Fibroblast of skin of left quadriceps (primary cell): ENCODE measurements at regions not wholly inside any gene's neighbourhood (a gene's known extent, or its start where the extent isn't known, plus 50 kb on each side); places are given as distances from the start of the nearest gene placed in this dataset.
"Not testable (repeated sequence)": the region's sequence is repeated elsewhere in the genome, so short reads cannot be mapped to it uniquely, and the experiment has no call there.

Experiments used
- DNase-seq, 2 experiments: peaks; one replicate each; pipeline ENCODE4 v3.0.0-alpha.2; 2013; ENCODE audit warnings: low read depth in 2 of 2

GRCh38 chr15:81939604-81940440 is 106.0 kb downstream of the MEX3B start:
- peak in 1 of 2 experiments; percentile 26 for DNase-seq

- no peak for DNase-seq
These were observed 108.6 kb downstream of the MEX3B start for GRCh38 chr15:81937189-81937588.

GRCh38 chr15:81930582-81931369 is 115.0 kb downstream of the MEX3B start:
- no peak for DNase-seq

- no peak for DNase-seq
These were observed 116.3 kb downstream of the MEX3B start for GRCh38 chr15:81929557-81929956.

- no peak for DNase-seq
These were observed 118.8 kb downstream of the MEX3B start for GRCh38 chr15:81926981-81927380.

GRCh38 chr15:81924729-81925128 is 121.1 kb downstream of the MEX3B start:
- no peak for DNase-seq

GRCh38 chr15:81923561-81924350 is 122.1 kb downstream of the MEX3B start:
- no peak for DNase-seq

- DNase-seq, result no peak
These were observed 123.7 kb downstream of the MEX3B start for GRCh38 chr15:81922143-81922542.

GRCh38 chr15:81921163-81921562 is 124.7 kb downstream of the MEX3B start:
- no peak for DNase-seq

DNA sequence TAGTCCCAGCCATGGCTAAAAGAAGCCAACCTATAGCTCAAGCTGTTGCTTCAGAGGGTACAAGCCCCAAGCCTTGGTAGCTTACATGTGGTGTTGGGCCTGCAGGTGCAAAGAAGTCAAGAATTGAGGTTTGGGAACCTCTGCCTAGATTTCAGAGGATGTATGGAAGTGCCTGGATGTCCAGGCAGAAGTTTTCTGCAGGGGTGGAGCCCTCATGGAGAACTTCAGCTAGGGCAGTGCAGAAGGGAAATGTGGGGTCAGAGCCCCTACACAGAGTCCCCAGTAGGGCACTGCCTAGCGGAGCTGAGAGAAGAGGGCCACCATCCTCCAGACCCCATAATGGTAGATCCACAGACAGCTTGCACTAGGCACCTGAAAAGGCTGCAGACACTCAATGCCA is 127.1 kb downstream of the MEX3B start:
- not testable (repeated sequence) for DNase-seq

GRCh38 chr15:81916451-81916850 is 129.4 kb downstream of the MEX3B start:
- no peak for DNase-seq

- DNase-seq, result no peak
These were observed 129.8 kb downstream of the MEX3B start for GRCh38 chr15:81915990-81916389.

- DNase-seq, result no peak
These were observed 131.0 kb downstream of the MEX3B start for GRCh38 chr15:81914734-81915256.

- no peak for DNase-seq
These were observed 131.5 kb downstream of the MEX3B start for GRCh38 chr15:81914333-81914732.

GRCh38 chr15:81911022-81911971 is 134.5 kb downstream of the MEX3B start:
- DNase-seq, result no peak

GRCh38 chr15:81910355-81911021 is 135.3 kb downstream of the MEX3B start:
- DNase-seq, result no peak

- DNase-seq, result no peak
These were observed 136.8 kb downstream of the MEX3B start for GRCh38 chr15:81909011-81909358.

DNA sequence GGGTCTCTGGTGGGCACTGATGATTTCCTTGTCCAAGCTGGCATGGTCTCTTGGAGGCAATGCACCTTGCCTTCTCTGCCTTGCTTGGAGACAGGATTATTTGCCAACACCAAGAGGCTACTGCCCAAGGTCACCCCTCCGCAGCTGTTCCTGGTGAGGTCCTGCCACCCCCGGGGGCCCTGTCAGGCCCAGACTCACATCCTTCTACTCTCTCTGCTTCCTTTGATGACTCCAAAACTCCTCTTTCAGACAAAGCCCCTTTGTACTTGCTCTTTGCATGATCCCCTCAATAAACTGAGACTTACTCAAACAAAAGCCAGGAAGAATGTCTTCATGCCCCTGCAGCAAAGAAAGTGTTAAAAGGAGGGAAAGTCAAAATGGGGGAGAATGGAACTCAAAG is 137.7 kb downstream of the MEX3B start:
- no peak for DNase-seq

DNA sequence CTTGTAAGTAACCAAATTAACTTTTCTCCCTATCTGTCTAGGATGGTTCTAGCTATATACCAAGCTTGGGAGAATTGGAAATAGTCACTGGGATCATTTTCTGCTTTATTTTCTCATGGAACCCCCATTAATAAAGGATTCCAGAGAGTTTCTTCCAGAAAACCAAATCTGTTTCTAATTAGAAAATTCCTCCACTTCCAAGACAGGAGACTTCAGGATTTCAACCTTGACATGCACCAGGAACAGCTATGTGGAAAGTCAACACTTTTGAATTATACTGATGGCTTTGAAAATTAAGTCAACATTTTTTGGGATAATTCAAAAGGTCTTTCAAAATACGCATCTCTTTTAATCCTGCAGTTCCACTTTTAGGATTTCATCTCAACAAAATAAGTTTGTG is 138.3 kb downstream of the MEX3B start:
- peak in 1 of 2 experiments; percentile 47 for DNase-seq

DNA sequence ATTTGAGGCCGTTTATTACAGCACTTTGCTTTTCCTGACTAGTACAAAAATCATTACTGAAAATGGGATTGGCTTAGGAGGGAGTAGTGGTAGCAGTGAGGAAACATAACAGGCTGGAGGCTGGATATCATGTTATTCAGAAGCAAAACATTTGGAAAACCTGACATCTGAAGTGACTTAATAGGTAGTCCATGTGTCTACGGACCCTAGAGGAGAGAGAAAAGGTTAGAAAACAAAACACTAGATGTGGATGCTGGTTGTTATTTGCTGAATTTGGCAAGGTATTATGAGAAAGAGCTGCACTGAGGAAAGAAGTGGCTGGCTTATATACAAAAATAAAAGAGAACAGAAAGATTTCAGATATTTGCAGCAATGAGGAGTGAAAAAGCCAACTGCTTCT is 139.9 kb downstream of the MEX3B start:
- no peak for DNase-seq
